Effector CD8-positive, alpha-beta T cell (primary cell): ENCODE measurements at regions not wholly inside any gene's neighbourhood (a gene's known extent, or its start where the extent isn't known, plus 50 kb on each side); places are given as distances from the start of the nearest gene placed in this dataset.
"Not testable (repeated sequence)": the region's sequence is repeated elsewhere in the genome, so short reads cannot be mapped to it uniquely, and the experiment has no call there.

Experiments used
- DNase-seq: peaks from one replicate; lab custom pipeline; 2025; lab: John Stamatoyannopoulos, UW

GRCh38 chr1:112099979-112100378, 110.5 kb upstream of the KCND3 start:
- no peak for DNase-seq

- DNase-seq: no peak
Observed at GRCh38 chr1:112105557-112105956, 116.1 kb upstream of the KCND3 start.

GRCh38 chr1:112110031-112110430, 120.6 kb upstream of the KCND3 start:
- DNase-seq: no peak

DNA sequence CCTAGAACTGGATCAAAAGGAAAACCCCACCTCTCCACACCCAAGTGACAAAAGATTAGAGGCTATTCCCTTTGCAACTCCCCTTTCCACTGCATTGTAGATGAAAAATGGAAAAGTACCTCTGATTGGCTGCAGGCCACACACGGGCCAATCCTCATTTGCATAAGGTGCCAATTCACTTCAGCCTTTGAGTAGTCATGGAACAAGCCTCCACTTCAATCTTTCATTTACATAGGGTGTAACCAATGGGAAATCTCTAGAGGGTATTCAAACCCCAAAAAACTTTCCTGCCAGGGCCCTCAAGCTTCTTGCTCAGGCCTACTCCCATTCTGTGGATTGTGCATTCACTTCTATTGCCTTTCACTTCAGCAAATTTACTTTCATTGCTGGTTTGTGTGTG, 122.3 kb upstream of the KCND3 start:
- DNase-seq: no peak

DNA sequence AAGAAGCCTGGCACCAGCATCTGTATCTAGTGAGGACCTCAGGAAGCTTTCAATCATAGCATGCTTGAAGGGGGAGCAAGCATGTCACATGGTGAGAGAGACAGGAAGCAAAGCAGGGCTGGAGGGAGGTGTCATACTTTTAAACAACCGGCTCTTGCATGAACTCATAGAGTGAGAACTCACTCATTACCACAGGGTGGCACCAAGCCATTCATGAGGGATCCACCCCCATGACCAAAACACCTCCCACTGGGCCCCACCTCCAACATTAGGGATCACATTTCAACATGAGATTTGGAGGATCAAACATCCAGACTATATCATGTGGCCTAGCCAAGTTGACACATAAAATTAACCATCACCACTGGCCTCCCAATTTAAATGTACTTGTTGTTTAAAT, 125.1 kb upstream of the KCND3 start:
- no peak for DNase-seq

GRCh38 chr1:112126598-112126997, 137.1 kb upstream of the KCND3 start:
- no peak for DNase-seq

- not testable (repeated sequence) for DNase-seq
Observed at GRCh38 chr1:112127606-112128005, 138.1 kb upstream of the KCND3 start.

DNA sequence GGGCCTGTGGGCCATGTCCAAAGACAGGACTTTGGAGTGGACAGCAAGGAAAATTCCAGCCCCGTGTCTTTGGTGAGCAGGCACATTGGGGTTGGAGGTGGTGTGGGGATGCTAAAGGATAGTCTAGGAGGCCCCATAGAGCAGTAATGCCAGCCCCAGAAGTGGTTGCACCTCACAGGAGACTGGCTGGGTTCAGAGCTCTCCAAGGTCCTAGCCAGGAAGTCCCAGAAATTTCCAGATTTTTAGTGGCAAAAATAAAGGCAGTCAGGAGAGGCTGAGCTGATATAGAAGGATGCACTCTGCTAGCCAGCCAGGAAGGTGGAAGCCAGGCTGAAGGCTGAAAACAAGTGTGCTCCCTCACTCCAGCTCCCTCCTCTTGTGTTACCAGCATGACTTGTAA, 144.0 kb upstream of the KCND3 start:
- DNase-seq: no peak

- no peak for DNase-seq
Observed at GRCh38 chr1:112140743-112141142, 151.3 kb upstream of the KCND3 start.

DNA sequence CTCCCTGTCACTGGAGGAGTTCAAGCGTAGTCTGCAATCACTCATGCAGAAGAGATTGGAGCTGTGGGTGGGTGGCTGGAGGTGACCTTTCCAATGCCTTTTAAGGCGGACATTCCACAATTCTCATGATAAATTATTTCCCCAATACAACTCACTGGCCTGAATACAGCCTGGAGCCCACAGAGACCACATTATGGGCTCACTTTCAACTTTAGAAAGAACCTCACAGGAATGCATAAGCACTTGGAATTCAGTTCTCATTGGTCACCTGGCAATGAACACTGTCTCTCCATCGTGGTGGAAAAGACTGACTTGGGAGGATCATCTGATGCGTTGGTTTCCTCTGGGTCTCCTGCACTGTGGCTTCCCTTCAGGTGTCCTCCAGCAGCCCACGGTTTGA, 151.8 kb upstream of the KCND3 start:
- DNase-seq: no peak

- DNase-seq: no peak
Observed at GRCh38 chr1:112141923-112142322, 152.5 kb upstream of the KCND3 start.

GRCh38 chr1:112143871-112144441, 154.5 kb upstream of the KCND3 start:
- no peak for DNase-seq

DNA sequence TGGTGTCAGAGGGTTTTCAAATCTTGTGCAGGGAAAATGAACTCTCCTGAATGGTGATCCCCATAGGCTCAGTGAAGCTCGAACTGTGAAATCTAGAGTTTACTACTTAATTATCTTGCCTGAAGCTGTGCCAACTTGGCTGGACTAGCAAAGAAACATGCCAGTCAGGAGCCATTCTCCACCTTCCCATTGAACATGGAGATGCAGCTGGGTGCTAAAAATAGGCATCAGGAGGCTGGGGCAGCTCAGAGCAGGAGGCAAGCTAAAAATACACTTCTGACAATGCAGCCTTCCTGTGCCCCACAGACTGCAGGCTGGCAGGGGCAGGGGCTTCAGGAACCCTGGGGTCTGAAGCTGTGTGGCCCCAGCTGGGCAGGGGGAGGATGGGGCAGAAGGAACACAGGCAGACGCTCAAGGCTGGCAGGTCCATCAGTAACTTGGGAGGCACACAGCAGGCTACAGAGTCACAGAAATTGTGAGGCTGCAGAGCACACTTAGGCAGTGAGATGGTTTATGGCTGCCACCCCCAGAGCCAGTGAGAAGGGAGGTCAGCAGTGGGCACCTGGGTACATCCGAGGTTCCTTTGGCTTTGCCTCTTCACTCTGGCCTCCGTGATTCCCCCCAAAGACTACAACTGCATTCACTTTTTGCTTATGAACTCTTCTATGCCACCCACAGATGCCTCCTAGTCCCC, 155.4 kb upstream of the KCND3 start:
- no peak for DNase-seq

DNA sequence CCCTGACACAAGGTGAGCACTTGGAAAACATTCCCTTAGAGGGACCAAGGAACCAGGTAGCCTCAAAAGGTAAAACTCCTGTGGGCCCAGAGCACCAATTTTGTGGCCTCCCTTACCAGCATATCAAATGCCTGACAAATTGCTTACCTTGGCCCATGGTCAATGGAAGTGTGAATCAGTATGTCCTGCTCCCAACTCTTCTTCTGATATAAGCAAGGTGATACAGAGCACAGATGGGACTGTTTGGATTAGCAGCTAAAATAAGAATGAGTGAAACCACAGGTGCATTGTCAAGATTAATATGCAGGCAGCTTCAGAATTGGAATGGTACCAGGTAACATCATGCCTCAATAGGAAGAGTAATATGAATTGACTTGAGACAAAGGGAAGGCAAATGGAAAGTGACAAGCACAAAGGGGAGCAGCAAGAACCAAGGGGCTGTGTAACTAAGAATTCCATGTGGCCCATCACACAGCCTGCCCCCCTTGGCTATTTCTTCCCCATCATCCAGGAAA, 156.8 kb upstream of the KCND3 start:
- no peak for DNase-seq

GRCh38 chr1:112160214-112160613, 170.7 kb upstream of the KCND3 start:
- not testable (repeated sequence) for DNase-seq

- no peak for DNase-seq
Observed at GRCh38 chr1:112165375-112165774, 175.9 kb upstream of the KCND3 start.

DNA sequence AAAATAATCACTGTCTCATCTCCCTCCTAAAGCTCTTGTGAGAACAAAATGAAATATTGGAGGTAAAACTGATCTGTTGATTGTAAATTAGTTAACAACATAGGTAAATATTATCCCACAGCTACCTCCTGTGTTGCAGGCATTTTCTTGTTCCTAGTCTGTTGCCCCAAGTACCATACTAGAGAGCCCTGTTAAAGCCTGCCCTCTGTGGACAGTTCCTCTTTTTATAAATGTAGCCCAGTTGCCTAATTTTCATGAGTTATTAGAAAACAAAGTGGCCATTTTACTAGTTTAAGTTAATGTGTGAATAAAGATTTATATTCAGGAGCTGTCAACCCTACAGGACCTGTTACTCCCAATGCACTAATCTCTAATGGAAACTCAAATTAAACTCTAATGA, 180.0 kb upstream of the KCND3 start:
- no peak for DNase-seq

GRCh38 chr1:112172294-112172882, 182.9 kb upstream of the KCND3 start:
- DNase-seq: no peak

- DNase-seq: no peak
Observed at GRCh38 chr1:112177314-112177713, 187.8 kb upstream of the KCND3 start.

DNA sequence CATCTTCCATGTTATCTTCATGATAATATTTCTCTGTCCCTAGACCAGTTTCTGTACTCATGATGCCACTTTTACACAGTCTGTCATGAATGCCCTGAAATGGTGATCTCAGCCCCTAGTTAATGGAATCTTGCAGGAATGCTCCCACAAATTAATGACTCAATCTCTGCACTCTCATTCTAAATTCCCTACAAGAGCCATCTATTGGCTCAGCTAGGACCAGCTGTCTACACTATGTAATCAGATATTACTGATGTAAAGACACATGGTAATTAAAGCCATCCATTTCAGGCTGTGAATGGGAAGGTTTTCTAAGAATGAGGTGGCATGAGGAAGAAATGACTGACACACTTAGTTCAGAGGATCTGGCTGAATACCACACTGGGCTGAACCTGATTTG, 199.1 kb upstream of the KCND3 start:
- DNase-seq: no peak

- DNase-seq: no peak
Observed at GRCh38 chr1:112196008-112196588, 199.9 kb upstream of the CTTNBP2NL start.

- DNase-seq: no peak
Observed at GRCh38 chr1:112196731-112197130, 199.3 kb upstream of the CTTNBP2NL start.

- DNase-seq: no peak
Observed at GRCh38 chr1:112209493-112209892, 186.5 kb upstream of the CTTNBP2NL start.
